Suprapubic skin (tissue), 3 donors: ENCODE measurements at regions not wholly inside any gene's neighbourhood (a gene's known extent, or its start where the extent isn't known, plus 50 kb on each side); places are given as distances from the start of the nearest gene placed in this dataset.
"Not testable (repeated sequence)": the region's sequence is repeated elsewhere in the genome, so short reads cannot be mapped to it uniquely, and the experiment has no call there.

ENCODE experiments used
- POLR2A ChIP-seq, 2 donors: fragments of 450-650 bp; IDR thresholded peaks; one replicate each; pipeline ENCODE4 v1.6.1; 2017; ENCODE audit warnings: antibody characterized with exemption in 2 of 2, mild to moderate bottlenecking in 2 of 2, moderate library complexity in 2 of 2
- TF ChIP-seq, protein P1 (sequence below), 2 donors: fragments of 200-600 bp in 1 of 2; fragments of 450-650 bp in 1 of 2; sonication (generic) in 1 of 2; IDR thresholded peaks; one replicate each; pipeline ENCODE4 v1.5.1; 2016 to 2019; ENCODE audit warnings: antibody characterized with exemption in 2 of 2, mild to moderate bottlenecking in 1 of 2, moderate library complexity in 1 of 2

DNA sequence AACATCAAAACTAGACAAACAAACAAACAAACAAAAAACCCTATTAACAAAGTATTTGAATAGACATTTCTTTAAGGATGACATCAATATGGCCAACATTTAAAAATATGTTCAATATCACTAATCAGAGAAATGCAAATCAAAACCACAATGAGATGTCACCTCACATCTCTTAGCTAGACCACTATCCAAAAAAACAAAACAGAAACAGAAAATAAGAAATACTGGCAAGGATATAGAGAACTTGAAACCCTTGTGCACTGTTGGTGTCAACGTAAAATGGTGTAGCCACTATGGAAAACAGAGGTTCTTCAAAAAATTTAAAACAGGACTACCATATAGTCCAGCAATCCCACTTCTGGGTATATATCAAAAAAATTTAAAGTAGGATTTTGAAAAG, 308.2 kb downstream of the SPATA31A1 start:
- TF ChIP-seq, protein P1, sequence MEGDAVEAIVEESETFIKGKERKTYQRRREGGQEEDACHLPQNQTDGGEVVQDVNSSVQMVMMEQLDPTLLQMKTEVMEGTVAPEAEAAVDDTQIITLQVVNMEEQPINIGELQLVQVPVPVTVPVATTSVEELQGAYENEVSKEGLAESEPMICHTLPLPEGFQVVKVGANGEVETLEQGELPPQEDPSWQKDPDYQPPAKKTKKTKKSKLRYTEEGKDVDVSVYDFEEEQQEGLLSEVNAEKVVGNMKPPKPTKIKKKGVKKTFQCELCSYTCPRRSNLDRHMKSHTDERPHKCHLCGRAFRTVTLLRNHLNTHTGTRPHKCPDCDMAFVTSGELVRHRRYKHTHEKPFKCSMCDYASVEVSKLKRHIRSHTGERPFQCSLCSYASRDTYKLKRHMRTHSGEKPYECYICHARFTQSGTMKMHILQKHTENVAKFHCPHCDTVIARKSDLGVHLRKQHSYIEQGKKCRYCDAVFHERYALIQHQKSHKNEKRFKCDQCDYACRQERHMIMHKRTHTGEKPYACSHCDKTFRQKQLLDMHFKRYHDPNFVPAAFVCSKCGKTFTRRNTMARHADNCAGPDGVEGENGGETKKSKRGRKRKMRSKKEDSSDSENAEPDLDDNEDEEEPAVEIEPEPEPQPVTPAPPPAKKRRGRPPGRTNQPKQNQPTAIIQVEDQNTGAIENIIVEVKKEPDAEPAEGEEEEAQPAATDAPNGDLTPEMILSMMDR (IDR thresholded peaks at IDR 0.05) = not testable (repeated sequence)
- TF ChIP-seq POLR2A (IDR thresholded peaks at IDR 0.05) = not testable (repeated sequence)
